D341Med (cell line): ENCODE measurements at regions not wholly inside any gene's neighbourhood (a gene's known extent, or its start where the extent isn't known, plus 50 kb on each side); places are given as distances from the start of the nearest gene placed in this dataset.
"Not testable (repeated sequence)": the region's sequence is repeated elsewhere in the genome, so short reads cannot be mapped to it uniquely, and the experiment has no call there.

ENCODE experiments used
- DNase-seq: peaks from one replicate; pipeline ENCODE4 v3.0.0; 2012; ENCODE audit warnings: low spot score

- DNase-seq: no peak
Measured at GRCh38 chr5:110304176-110304575, 422.3 kb downstream of the TMEM232 start.

- no peak for DNase-seq
Measured at GRCh38 chr5:110306650-110307049, 419.8 kb downstream of the TMEM232 start.

- DNase-seq: no peak
Measured at GRCh38 chr5:110309222-110309621, 417.2 kb downstream of the TMEM232 start.

- not testable (repeated sequence) for DNase-seq
Measured at GRCh38 chr5:110316566-110316965, 409.9 kb downstream of the TMEM232 start.

GRCh38 chr5:110321117-110321516, 405.4 kb downstream of the TMEM232 start:
- no peak for DNase-seq

GRCh38 chr5:110323357-110323756, 403.1 kb downstream of the TMEM232 start:
- no peak for DNase-seq

- DNase-seq: no peak
Measured at GRCh38 chr5:110323832-110324231, 402.6 kb downstream of the TMEM232 start.

- no peak for DNase-seq
Measured at GRCh38 chr5:110324876-110325275, 401.6 kb downstream of the TMEM232 start.

GRCh38 chr5:110329955-110330525, 396.4 kb downstream of the TMEM232 start:
- DNase-seq: peak; percentile 49

- DNase-seq: no peak
Measured at GRCh38 chr5:110333384-110333783, 393.1 kb downstream of the TMEM232 start.

- DNase-seq: no peak
Measured at GRCh38 chr5:110335361-110336066, 391.0 kb downstream of the TMEM232 start.

GRCh38 chr5:110338341-110339083, 388.0 kb downstream of the TMEM232 start:
- no peak for DNase-seq

GRCh38 chr5:110339399-110339798, 387.1 kb downstream of the TMEM232 start:
- DNase-seq: no peak

- DNase-seq: no peak
Measured at GRCh38 chr5:110341836-110342235, 384.6 kb downstream of the TMEM232 start.

GRCh38 chr5:110342683-110343082, 383.8 kb downstream of the TMEM232 start:
- DNase-seq: peak; percentile 28

GRCh38 chr5:110343616-110344015, 382.9 kb downstream of the TMEM232 start:
- DNase-seq: no peak

GRCh38 chr5:110345623-110346022, 380.8 kb downstream of the TMEM232 start:
- DNase-seq: no peak

- DNase-seq: no peak
Measured at GRCh38 chr5:110346893-110347358, 379.5 kb downstream of the TMEM232 start.

GRCh38 chr5:110347781-110348180, 378.7 kb downstream of the TMEM232 start:
- DNase-seq: no peak

GRCh38 chr5:110351430-110351829, 375.0 kb downstream of the TMEM232 start:
- DNase-seq: no peak

GRCh38 chr5:110354311-110354710, 372.2 kb downstream of the TMEM232 start:
- DNase-seq: no peak

GRCh38 chr5:110354915-110355644, 371.4 kb downstream of the TMEM232 start:
- DNase-seq: no peak
